GM12891 (cell line): ENCODE measurements at regions not wholly inside any gene's neighbourhood (a gene's known extent, or its start where the extent isn't known, plus 50 kb on each side); places are given as distances from the start of the nearest gene placed in this dataset.

ENCODE experiments used
- PAX5 ChIP-seq: IDR thresholded peaks from 2 replicates; pipeline ENCODE4 v1.6.1; 2011; ENCODE audit warnings: low read length, moderate library complexity, mild to moderate bottlenecking; ENCODE audit not compliant: insufficient read depth, severe bottlenecking
- POLR2A ChIP-seq: IDR thresholded peaks from 2 replicates; pipeline ENCODE4 v1.6.1; 2011; ENCODE audit warnings: low read depth, low read length, control low read depth
- POLR2AphosphoS5 ChIP-seq: IDR thresholded peaks from 2 replicates; pipeline ENCODE4 v1.6.1; 2011; ENCODE audit warnings: low read depth, low read length, control low read depth
- SPI1 ChIP-seq: IDR thresholded peaks from 2 replicates; pipeline ENCODE4 v1.6.1; 2011; ENCODE audit warnings: low read depth, low read length, control low read depth
- TAF1 ChIP-seq: IDR thresholded peaks from 2 replicates; pipeline ENCODE4 v1.6.1; 2011; ENCODE audit warnings: low read depth, low read length, control low read depth

DNA sequence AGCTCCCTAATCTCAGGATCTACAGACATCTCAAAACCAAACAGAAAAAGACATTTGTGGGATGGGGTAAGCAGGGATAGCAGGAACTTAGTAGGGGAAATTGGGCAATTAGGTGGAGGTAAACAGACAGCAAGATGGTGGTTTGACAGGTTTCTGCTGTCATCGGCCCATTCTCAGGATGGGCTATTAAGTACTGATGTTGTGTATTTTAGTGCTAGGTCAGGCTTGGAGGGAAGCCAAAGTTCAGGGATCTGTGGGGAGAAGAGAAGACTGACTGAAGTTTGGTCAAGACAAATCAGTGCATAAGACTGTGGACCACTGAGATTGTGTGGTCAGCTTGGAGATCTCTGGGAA lies 96.8 kb upstream of the THUMPD2 start:
- TF ChIP-seq POLR2A: no peak
- TF ChIP-seq POLR2AphosphoS5: no peak
- TF ChIP-seq PAX5: no peak
- TF ChIP-seq TAF1: no peak
- no peak for TF ChIP-seq SPI1
